ENCODE measurements at regions not wholly inside any gene's neighbourhood (a gene's known extent, or its start where the extent isn't known, plus 50 kb on each side); places are given as distances from the start of the nearest gene placed in this dataset.

- ChIA-PET POLR2A (no interaction called here), CTCF (no interaction called here)
- intact Hi-C loops (cut with micrococcal nuclease; ENCODE audit: unreplicated experiment): no loop called here
- no peak for TF ChIP-seq TCF7L2 (IDR thresholded peaks at IDR 0.05; ENCODE audit: low read depth, low read length)
- no peak for TF ChIP-seq REST (IDR thresholded peaks at IDR 0.05; ENCODE audit: insufficient read depth in 1 of 2, low read depth in 2 of 2, low read length in 1 of 2)
- TF ChIP-seq POLR2AphosphoS5 (IDR thresholded peaks at IDR 0.05; ENCODE audit: low read depth, low read length): no peak
- no peak for TF ChIP-seq SIN3A (IDR thresholded peaks at IDR 0.05; ENCODE audit: borderline replicate concordance, insufficient read depth, low read depth, low read length)
- TF ChIP-seq, protein P1, sequence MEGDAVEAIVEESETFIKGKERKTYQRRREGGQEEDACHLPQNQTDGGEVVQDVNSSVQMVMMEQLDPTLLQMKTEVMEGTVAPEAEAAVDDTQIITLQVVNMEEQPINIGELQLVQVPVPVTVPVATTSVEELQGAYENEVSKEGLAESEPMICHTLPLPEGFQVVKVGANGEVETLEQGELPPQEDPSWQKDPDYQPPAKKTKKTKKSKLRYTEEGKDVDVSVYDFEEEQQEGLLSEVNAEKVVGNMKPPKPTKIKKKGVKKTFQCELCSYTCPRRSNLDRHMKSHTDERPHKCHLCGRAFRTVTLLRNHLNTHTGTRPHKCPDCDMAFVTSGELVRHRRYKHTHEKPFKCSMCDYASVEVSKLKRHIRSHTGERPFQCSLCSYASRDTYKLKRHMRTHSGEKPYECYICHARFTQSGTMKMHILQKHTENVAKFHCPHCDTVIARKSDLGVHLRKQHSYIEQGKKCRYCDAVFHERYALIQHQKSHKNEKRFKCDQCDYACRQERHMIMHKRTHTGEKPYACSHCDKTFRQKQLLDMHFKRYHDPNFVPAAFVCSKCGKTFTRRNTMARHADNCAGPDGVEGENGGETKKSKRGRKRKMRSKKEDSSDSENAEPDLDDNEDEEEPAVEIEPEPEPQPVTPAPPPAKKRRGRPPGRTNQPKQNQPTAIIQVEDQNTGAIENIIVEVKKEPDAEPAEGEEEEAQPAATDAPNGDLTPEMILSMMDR (IDR thresholded peaks at IDR 0.05): no peak
- no TSS peak for BruUV-seq (replicated peaks)
- no peaks in the 10 kb centered on the region for H3K36me3 ChIP-seq (ENCODE audit: control insufficient read depth, insufficient read depth, low read length)
- H3K4me1 ChIP-seq (ENCODE audit: control insufficient read depth, insufficient read depth, low read length): no peaks in the 10 kb centered on the region
- no peak for ATAC-seq
- no peak overlapping the region for H3K27ac ChIP-seq (ENCODE audit: low read length)
- H3K4me3 ChIP-seq (ENCODE audit: low read depth in 2 of 2, low read length in 2 of 2): no peak overlapping the region
- H3K27me3 ChIP-seq (ENCODE audit: control insufficient read depth, insufficient read depth, low read length): no peaks in the 10 kb centered on the region
- in situ Hi-C loops (cut with HindIII; ENCODE audit: low pct_unique_long_range_greater_than_20kb, low sequenced_read_pairs): no loop called here
- DNase-seq (ENCODE audit: low read depth, low spot score): no peak
- H3K9me3 ChIP-seq (ENCODE audit: control insufficient read depth, insufficient read depth, low read depth, low read length): no peaks in the 10 kb centered on the region
These were observed 59.9 kb upstream of the BCHE start for GRCh38 chr3:165897137-165897536.

GRCh38 chr3:165895919-165896318 is 58.7 kb upstream of the BCHE start:
- ATAC-seq (no peak), DNase-seq (ENCODE audit: low read depth, low spot score) (no peak)
- Histone ChIP-seq H3K9me3 (ENCODE audit: control insufficient read depth, insufficient read depth, low read depth, low read length) (no peaks in the 10 kb centered on the region), H3K4me1 (ENCODE audit: control insufficient read depth, insufficient read depth, low read length) (no peaks in the 10 kb centered on the region), H3K27ac (ENCODE audit: low read length) (no peak overlapping the region), H3K27me3 (ENCODE audit: control insufficient read depth, insufficient read depth, low read length) (no peaks in the 10 kb centered on the region), H3K4me3 (ENCODE audit: low read depth in 2 of 2, low read length in 2 of 2) (no peak overlapping the region), H3K36me3 (ENCODE audit: control insufficient read depth, insufficient read depth, low read length) (no peaks in the 10 kb centered on the region)
- ChIA-PET CTCF (no interaction called here), POLR2A (no interaction called here)
- no peak for TF ChIP-seq REST (IDR thresholded peaks at IDR 0.05; ENCODE audit: insufficient read depth in 1 of 2, low read depth in 2 of 2, low read length in 1 of 2)
- TF ChIP-seq TCF7L2 (IDR thresholded peaks at IDR 0.05; ENCODE audit: low read depth, low read length): no peak
- TF ChIP-seq POLR2AphosphoS5 (IDR thresholded peaks at IDR 0.05; ENCODE audit: low read depth, low read length): no peak
- TF ChIP-seq, protein P1 (IDR thresholded peaks at IDR 0.05): peak; percentile 51
- in situ Hi-C loops (cut with HindIII; ENCODE audit: low pct_unique_long_range_greater_than_20kb, low sequenced_read_pairs) (no loop called here), intact Hi-C loops (cut with micrococcal nuclease; ENCODE audit: unreplicated experiment) (no loop called here)
- BruUV-seq (replicated peaks): no TSS peak
